NB4 (cell line): ENCODE measurements at regions not wholly inside any gene's neighbourhood (a gene's known extent, or its start where the extent isn't known, plus 50 kb on each side); places are given as distances from the start of the nearest gene placed in this dataset.

ENCODE experiments used
- DNase-seq: peaks from one replicate; pipeline ENCODE4 v3.0.0; 2010; ENCODE audit warnings: low read depth
- H3K4me3 ChIP-seq: one replicate; pipeline ENCODE4 v1.5.1; 2011; ENCODE audit warnings: mild to moderate bottlenecking, low read depth, low read length, moderate library complexity
- CTCF ChIP-seq: IDR thresholded peaks from one replicate; pipeline ENCODE4 v1.5.1; 2012; ENCODE audit warnings: low read depth, low read length
- MAX ChIP-seq: IDR thresholded peaks from 2 replicates; pipeline ENCODE4 v1.6.1; 2011; ENCODE audit warnings: low read depth, low read length
- MYC ChIP-seq: IDR thresholded peaks from 2 replicates; pipeline ENCODE4 v1.6.1; 2011; ENCODE audit warnings: low read depth, low read length
- POLR2A ChIP-seq: IDR thresholded peaks from 2 replicates; pipeline ENCODE4 v1.6.1; 2011; ENCODE audit warnings: mild to moderate bottlenecking; ENCODE audit not compliant: insufficient read length; ENCODE audit errors: extremely low read depth

- H3K4me3 ChIP-seq: no peak overlapping the region
- TF ChIP-seq CTCF (no peak), POLR2A (no peak), MYC (no peak), MAX (no peak)
- no peak for DNase-seq
Observed at GRCh38 chr6:166739117-166739975, 112.3 kb upstream of the RPS6KA2 start.

DNA sequence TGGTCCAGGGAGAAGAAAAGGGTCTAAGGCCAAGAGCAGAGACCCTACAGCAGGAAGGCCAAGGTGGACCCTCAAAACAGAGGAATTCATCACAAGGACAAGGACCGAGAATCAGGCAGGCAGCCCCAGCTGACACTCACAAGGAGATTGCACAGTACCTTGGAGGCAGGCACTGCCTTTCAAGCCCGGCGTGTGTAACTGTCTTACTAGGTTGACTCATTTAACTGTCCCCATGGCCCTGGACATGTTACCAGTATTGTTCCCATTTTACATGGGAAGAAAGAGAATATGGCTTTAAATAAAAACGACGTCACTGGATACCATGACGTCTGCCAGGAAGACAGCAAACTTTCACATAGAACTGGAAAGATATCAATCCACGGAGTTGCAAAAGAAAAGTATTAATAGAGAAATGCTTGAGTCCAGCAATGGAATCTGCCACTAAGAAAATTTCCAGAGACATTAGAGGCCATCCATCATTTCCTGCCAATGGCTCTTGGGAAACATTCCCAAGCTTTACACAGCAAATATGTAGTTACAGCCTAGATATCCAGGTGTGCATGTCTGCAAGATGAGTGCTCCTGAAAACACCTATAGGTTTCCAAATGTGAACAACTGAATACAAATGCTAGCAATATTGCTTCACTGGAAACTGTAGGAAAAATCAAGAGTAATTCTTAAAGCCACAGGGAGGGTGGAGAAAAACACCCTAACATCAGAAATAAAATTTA is 111.5 kb upstream of the RPS6KA2 start:
- TF ChIP-seq MYC: no peak
- TF ChIP-seq MAX: no peak
- TF ChIP-seq POLR2A: no peak
- TF ChIP-seq CTCF: no peak
- no peak overlapping the region for H3K4me3 ChIP-seq
- no peak for DNase-seq

GRCh38 chr6:166737261-166737660 is 110.2 kb upstream of the RPS6KA2 start:
- no peak for DNase-seq
- no peak for TF ChIP-seq MAX
- no peak for TF ChIP-seq MYC
- TF ChIP-seq POLR2A: no peak
- TF ChIP-seq CTCF: no peak
- H3K4me3 ChIP-seq: no peak overlapping the region

GRCh38 chr6:166736634-166737033 is 109.6 kb upstream of the RPS6KA2 start:
- TF ChIP-seq POLR2A (no peak), MAX (no peak), MYC (no peak), CTCF (no peak)
- no peak for DNase-seq
- H3K4me3 ChIP-seq: no peak overlapping the region

DNA sequence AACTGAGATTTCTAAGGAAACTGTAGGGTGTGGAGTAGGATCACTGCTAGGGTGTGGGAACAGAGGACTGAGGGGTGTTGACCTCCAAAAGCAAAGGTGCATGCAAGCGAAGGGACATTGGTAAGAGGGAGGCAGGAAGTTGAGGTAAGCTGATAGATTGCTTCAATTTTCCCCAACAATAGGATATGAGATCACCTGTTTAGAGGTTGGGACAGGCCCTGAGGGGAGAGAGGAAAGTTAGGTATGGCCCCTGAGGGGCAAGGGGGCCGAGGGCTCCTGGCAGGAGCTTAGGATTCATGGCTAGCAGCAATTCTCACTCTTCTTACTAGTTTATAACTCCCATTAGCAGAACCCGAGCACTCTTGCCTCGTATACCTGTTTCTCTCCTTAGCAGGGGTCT is 106.8 kb upstream of the RPS6KA2 start:
- TF ChIP-seq POLR2A: no peak
- TF ChIP-seq MYC: no peak
- no peak for TF ChIP-seq CTCF
- TF ChIP-seq MAX: no peak
- no peak for DNase-seq
- no peak overlapping the region for H3K4me3 ChIP-seq
